ENCODE measurements at regions not wholly inside any gene's neighbourhood (a gene's known extent, or its start where the extent isn't known, plus 50 kb on each side); places are given as distances from the start of the nearest gene placed in this dataset.
"Not testable (repeated sequence)": the region's sequence is repeated elsewhere in the genome, so short reads cannot be mapped to it uniquely, and the experiment has no call there.

GRCh38 chr7:118948508-118948907, 724.0 kb downstream of the ANKRD7 start:
- no peak for DNase-seq

GRCh38 chr7:118949031-118949430, 724.5 kb downstream of the ANKRD7 start:
- no peak for DNase-seq

GRCh38 chr7:118956285-118956684, 731.8 kb downstream of the ANKRD7 start:
- DNase-seq = not testable (repeated sequence)

GRCh38 chr7:118969370-118969769, 744.9 kb downstream of the ANKRD7 start:
- DNase-seq = no peak

- DNase-seq = no peak
Measured at GRCh38 chr7:118971706-118972105, 747.2 kb downstream of the ANKRD7 start.

GRCh38 chr7:118974836-118975235, 750.3 kb downstream of the ANKRD7 start:
- DNase-seq = peak; percentile 30

- no peak for DNase-seq
Measured at GRCh38 chr7:118995350-118995749, 770.8 kb downstream of the ANKRD7 start.

GRCh38 chr7:119007236-119007635, 782.7 kb downstream of the ANKRD7 start:
- no peak for DNase-seq

- no peak for DNase-seq
Measured at GRCh38 chr7:119010635-119011034, 786.1 kb downstream of the ANKRD7 start.

- DNase-seq = no peak
Measured at GRCh38 chr7:119026391-119026790, 801.9 kb downstream of the ANKRD7 start.

- DNase-seq = no peak
Measured at GRCh38 chr7:119028736-119029135, 804.2 kb downstream of the ANKRD7 start.

GRCh38 chr7:119032136-119032535, 807.6 kb downstream of the ANKRD7 start:
- not testable (repeated sequence) for DNase-seq

- no peak for DNase-seq
Measured at GRCh38 chr7:119033641-119034040, 809.1 kb downstream of the ANKRD7 start.

- no peak for DNase-seq
Measured at GRCh38 chr7:119037941-119038340, 813.4 kb downstream of the ANKRD7 start.

- no peak for DNase-seq
Measured at GRCh38 chr7:119046068-119046467, 821.6 kb downstream of the ANKRD7 start.

- DNase-seq = no peak
Measured at GRCh38 chr7:119065966-119066365, 841.5 kb downstream of the ANKRD7 start.

- no peak for DNase-seq
Measured at GRCh38 chr7:119086026-119086425, 861.5 kb downstream of the ANKRD7 start.

- no peak for DNase-seq
Measured at GRCh38 chr7:119090851-119091250, 866.3 kb downstream of the ANKRD7 start.

- DNase-seq = no peak
Measured at GRCh38 chr7:119096683-119097082, 872.2 kb downstream of the ANKRD7 start.

GRCh38 chr7:119100611-119101258, 876.2 kb downstream of the ANKRD7 start:
- DNase-seq = peak; percentile 23

GRCh38 chr7:119102291-119102690, 877.8 kb downstream of the ANKRD7 start:
- DNase-seq = no peak

- no peak for DNase-seq
Measured at GRCh38 chr7:119105381-119105780, 880.9 kb downstream of the ANKRD7 start.

GRCh38 chr7:119123326-119123725, 898.8 kb downstream of the ANKRD7 start:
- no peak for DNase-seq

- no peak for DNase-seq
Measured at GRCh38 chr7:119127706-119128105, 903.2 kb downstream of the ANKRD7 start.

- no peak for DNase-seq
Measured at GRCh38 chr7:119132436-119132835, 907.9 kb downstream of the ANKRD7 start.

All from COR-L47 (cell line).